DND-41 (cell line): ENCODE measurements at regions not wholly inside any gene's neighbourhood (a gene's known extent, or its start where the extent isn't known, plus 50 kb on each side); places are given as distances from the start of the nearest gene placed in this dataset.

ENCODE experiments used
- ATAC-seq: fragments of 200-7000 bp; cut with Tn5 transposase; 3 replicates; pipeline ENCODE4 v1.9.1; 2021; ENCODE audit warnings: low read depth; ENCODE audit not compliant: insufficient read depth
- DNase-seq: peaks from one replicate; pipeline ENCODE4 v3.0.0-alpha.2; 2020
- H2AFZ ChIP-seq: 2 replicates; pipeline ENCODE4 v1.6.0; 2012; ENCODE audit warnings: low read depth, low read length
- H3K27ac ChIP-seq: 2 replicates; pipeline ENCODE4 v1.5.1; 2012; ENCODE audit warnings: low read length, inconsistent platforms
- H3K27me3 ChIP-seq: fragments of 200-600 bp; sonication (generic); 2 replicates; pipeline ENCODE4 v1.6.0; 2012; ENCODE audit warnings: low read length, mild to moderate bottlenecking, inconsistent platforms; ENCODE audit not compliant: insufficient read depth, poor library complexity
- H3K36me3 ChIP-seq: 2 replicates; pipeline ENCODE4 v1.5.1; 2012; ENCODE audit warnings: low read length, inconsistent platforms; ENCODE audit not compliant: insufficient read depth
- H3K4me1 ChIP-seq: 2 replicates; pipeline ENCODE4 v1.5.1; 2012; ENCODE audit warnings: mild to moderate bottlenecking, low read length; ENCODE audit not compliant: insufficient read depth
- H3K4me2 ChIP-seq: 2 replicates; pipeline ENCODE4 v1.6.0; 2012; ENCODE audit warnings: mild to moderate bottlenecking, moderate library complexity, low read length, inconsistent platforms; ENCODE audit not compliant: insufficient read depth
- H3K4me3 ChIP-seq, 2 experiments: fragments of 200-600 bp in 1 of 2; shearing (Covaris generic) in 1 of 2; 2 replicates each; pipeline ENCODE4 v1.5.1; 2012 to 2016; ENCODE audit warnings: inconsistent platforms in 2 of 2, low read length in 2 of 2, mild to moderate bottlenecking in 2 of 2, low read depth in 1 of 2, moderate library complexity in 1 of 2
- H3K79me2 ChIP-seq: 2 replicates; pipeline ENCODE4 v1.6.0; 2012; ENCODE audit warnings: low read length, inconsistent platforms; ENCODE audit not compliant: insufficient read depth
- H3K9ac ChIP-seq: 2 replicates; pipeline ENCODE4 v1.6.0; 2012; ENCODE audit warnings: low read depth, mild to moderate bottlenecking, inconsistent platforms, low read length, moderate library complexity
- H3K9me3 ChIP-seq: 2 replicates; pipeline ENCODE4 v1.5.1; 2012; ENCODE audit warnings: low read length, moderate library complexity, mild to moderate bottlenecking, inconsistent platforms; ENCODE audit not compliant: insufficient read depth, severe bottlenecking
- H4K20me1 ChIP-seq: 2 replicates; pipeline ENCODE4 v1.6.0; 2012; ENCODE audit warnings: low read length; ENCODE audit not compliant: insufficient read depth
- CTCF ChIP-seq: IDR thresholded peaks from 2 replicates; pipeline ENCODE4 v1.5.1; 2012; ENCODE audit warnings: borderline replicate concordance, low read length, moderate library complexity, mild to moderate bottlenecking; ENCODE audit not compliant: poor library complexity, severe bottlenecking; ENCODE audit errors: extremely low read depth
- EZH2 ChIP-seq: IDR thresholded peaks from 3 replicates; pipeline ENCODE4 v1.6.1; 2012; ENCODE audit warnings: borderline replicate concordance, low read depth, mild to moderate bottlenecking, moderate library complexity, low read length, inconsistent platforms; ENCODE audit not compliant: severe bottlenecking

GRCh38 chr2:236795861-236796219 lies 226.2 kb downstream of the ACKR3 start:
- no peak for ATAC-seq
- H3K4me1 ChIP-seq: no peaks in the 10 kb centered on the region
- DNase-seq: no peak
- H3K27me3 ChIP-seq: no peaks in the 10 kb centered on the region
- H3K79me2 ChIP-seq: no peaks in the 10 kb centered on the region
- H3K9ac ChIP-seq: no peak overlapping the region
- no peak overlapping the region for H2AFZ ChIP-seq
- TF ChIP-seq EZH2: no peak
- no peak for TF ChIP-seq CTCF
- no peaks in the 10 kb centered on the region for H4K20me1 ChIP-seq
- no peak overlapping the region for H3K4me3 ChIP-seq
- no peak overlapping the region for H3K27ac ChIP-seq
- H3K9me3 ChIP-seq: no peaks in the 10 kb centered on the region
- H3K36me3 ChIP-seq: no peaks in the 10 kb centered on the region
- no peak overlapping the region for H3K4me2 ChIP-seq

GRCh38 chr2:236796236-236796635 lies 226.6 kb downstream of the ACKR3 start:
- H3K36me3 ChIP-seq: no peaks in the 10 kb centered on the region
- H4K20me1 ChIP-seq: no peaks in the 10 kb centered on the region
- TF ChIP-seq CTCF (no peak), EZH2 (no peak)
- no peaks in the 10 kb centered on the region for H3K4me1 ChIP-seq
- no peak overlapping the region for H3K4me2 ChIP-seq
- DNase-seq (no peak), ATAC-seq (no peak)
- H3K4me3 ChIP-seq: no peak overlapping the region
- H2AFZ ChIP-seq: no peak overlapping the region
- no peak overlapping the region for H3K9ac ChIP-seq
- no peaks in the 10 kb centered on the region for H3K79me2 ChIP-seq
- H3K27me3 ChIP-seq: no peaks in the 10 kb centered on the region
- no peak overlapping the region for H3K27ac ChIP-seq
- H3K9me3 ChIP-seq: no peaks in the 10 kb centered on the region

- ATAC-seq (no peak), DNase-seq (no peak)
- Histone ChIP-seq H3K9ac (no peak overlapping the region), H4K20me1 (no peaks in the 10 kb centered on the region), H3K27me3 (no peaks in the 10 kb centered on the region), H3K4me3 (no peak overlapping the region), H3K79me2 (no peaks in the 10 kb centered on the region), H3K4me1 (no peaks in the 10 kb centered on the region), H3K9me3 (no peaks in the 10 kb centered on the region), H3K36me3 (no peaks in the 10 kb centered on the region), H3K27ac (no peak overlapping the region), H3K4me2 (no peak overlapping the region), H2AFZ (no peak overlapping the region)
- TF ChIP-seq CTCF: no peak
- TF ChIP-seq EZH2: no peak
Measured at GRCh38 chr2:236797411-236797810, 227.8 kb downstream of the ACKR3 start.

- H3K9ac ChIP-seq: no peak overlapping the region
- ATAC-seq (no peak), DNase-seq (no peak)
- H3K4me2 ChIP-seq: no peak overlapping the region
- H3K27me3 ChIP-seq: no peaks in the 10 kb centered on the region
- H3K79me2 ChIP-seq: no peaks in the 10 kb centered on the region
- H4K20me1 ChIP-seq: no peaks in the 10 kb centered on the region
- no peak overlapping the region for H2AFZ ChIP-seq
- H3K36me3 ChIP-seq: no peaks in the 10 kb centered on the region
- H3K4me1 ChIP-seq: no peaks in the 10 kb centered on the region
- TF ChIP-seq EZH2: no peak
- no peak for TF ChIP-seq CTCF
- no peaks in the 10 kb centered on the region for H3K9me3 ChIP-seq
- no peak overlapping the region for H3K4me3 ChIP-seq
- no peak overlapping the region for H3K27ac ChIP-seq
Measured at GRCh38 chr2:236798491-236798890, 228.9 kb downstream of the ACKR3 start.
